Activated CD4-positive, alpha-beta memory T cell treated with anti-CD3 and anti-CD28 coated beads, Interleukin-2, amount 10 ng/mL, durations not matched to agents 7 days and 5 days (primary cell): ENCODE measurements at regions not wholly inside any gene's neighbourhood (a gene's known extent, or its start where the extent isn't known, plus 50 kb on each side); places are given as distances from the start of the nearest gene placed in this dataset.

ENCODE experiments used
- CTCF ChIA-PET: fragments of 350-600 bp; sonication (Branson Sonifier 250); formaldehyde crosslinking; loops from one replicate; lab custom pipeline; 2021; ENCODE audit warnings: antibody characterized with exemption, inconsistent platforms; lab: Charles Lee
- POLR2A ChIA-PET: fragments of 350-600 bp; sonication (Branson Sonifier 250); formaldehyde crosslinking; loops from one replicate; lab custom pipeline; 2021; ENCODE audit warnings: antibody characterized with exemption; lab: Charles Lee
- DNase-seq: peaks from one replicate; pipeline ENCODE4 v3.0.0-alpha.2; 2020
- H3K27ac Mint-ChIP-seq: one replicate; pipeline ENCODE4 v1.8.0; 2021; ENCODE audit warnings: mild to moderate bottlenecking, mixed read lengths
- H3K27me3 Mint-ChIP-seq: one replicate; pipeline ENCODE4 v1.8.0; 2021; ENCODE audit warnings: mixed read lengths
- H3K36me3 Mint-ChIP-seq: one replicate; pipeline ENCODE4 v1.8.0; 2021; ENCODE audit warnings: low read depth, mixed read lengths
- H3K4me1 Mint-ChIP-seq: one replicate; pipeline ENCODE4 v1.8.0; 2021; ENCODE audit warnings: mixed read lengths
- H3K4me3 Mint-ChIP-seq: one replicate; pipeline ENCODE4 v1.8.0; 2021; ENCODE audit warnings: mild to moderate bottlenecking, mixed read lengths
- H3K9me3 Mint-ChIP-seq: one replicate; pipeline ENCODE4 v1.8.0; 2021; ENCODE audit warnings: mixed read lengths

GRCh38 chr7:35384761-35385700 is 131.1 kb upstream of the TBX20 start:
- DNase-seq, result no peak
- CTCF ChIA-PET, result no interaction called here
- Mint-ChIP-seq H3K27me3 (peaks cover 7% of the 10 kb centered on the region), H3K27ac (no peak overlapping the region), H3K4me1 (no peaks in the 10 kb centered on the region), H3K4me3 (no peak overlapping the region), H3K9me3 (no peaks in the 10 kb centered on the region), H3K36me3 (no peaks in the 10 kb centered on the region)
- POLR2A ChIA-PET, result no interaction called here

- Mint-ChIP-seq H3K4me3 (no peak overlapping the region), H3K27me3 (peaks cover 9% of the 10 kb centered on the region), H3K9me3 (no peaks in the 10 kb centered on the region), H3K27ac (no peak overlapping the region), H3K4me1 (no peaks in the 10 kb centered on the region), H3K36me3 (no peaks in the 10 kb centered on the region)
- no peak for DNase-seq
- ChIA-PET CTCF (no interaction called here), POLR2A (no interaction called here)
Observed at GRCh38 chr7:35380739-35381224, 126.9 kb upstream of the TBX20 start.

- peaks cover 2% of the 10 kb centered on the region for H3K9me3 Mint-ChIP-seq
- peaks cover 6% of the 10 kb centered on the region for H3K27me3 Mint-ChIP-seq
- no peak overlapping the region for H3K4me3 Mint-ChIP-seq
- no peak for DNase-seq
- POLR2A ChIA-PET, result no interaction called here
- H3K27ac Mint-ChIP-seq, result no peak overlapping the region
- H3K4me1 Mint-ChIP-seq, result no peaks in the 10 kb centered on the region
- CTCF ChIA-PET, result no interaction called here
- no peaks in the 10 kb centered on the region for H3K36me3 Mint-ChIP-seq
Observed at GRCh38 chr7:35379481-35379880, 125.6 kb upstream of the TBX20 start.

- H3K36me3 Mint-ChIP-seq, result no peaks in the 10 kb centered on the region
- H3K27me3 Mint-ChIP-seq, result peaks cover 3% of the 10 kb centered on the region
- no peak overlapping the region for H3K4me3 Mint-ChIP-seq
- POLR2A ChIA-PET, result no interaction called here
- CTCF ChIA-PET, result no interaction called here
- DNase-seq, result no peak
- no peaks in the 10 kb centered on the region for H3K4me1 Mint-ChIP-seq
- peaks cover 4% of the 10 kb centered on the region for H3K9me3 Mint-ChIP-seq
- no peak overlapping the region for H3K27ac Mint-ChIP-seq
Observed at GRCh38 chr7:35375516-35375915, 121.6 kb upstream of the TBX20 start.

- CTCF ChIA-PET, result no interaction called here
- H3K27me3 Mint-ChIP-seq, result peaks cover 3% of the 10 kb centered on the region
- POLR2A ChIA-PET, result no interaction called here
- no peak for DNase-seq
- peaks cover 4% of the 10 kb centered on the region for H3K9me3 Mint-ChIP-seq
- H3K4me3 Mint-ChIP-seq, result no peak overlapping the region
- H3K36me3 Mint-ChIP-seq, result no peaks in the 10 kb centered on the region
- no peak overlapping the region for H3K27ac Mint-ChIP-seq
- no peaks in the 10 kb centered on the region for H3K4me1 Mint-ChIP-seq
Observed at GRCh38 chr7:35374858-35375257, 121.0 kb upstream of the TBX20 start.

GRCh38 chr7:35371221-35371620 is 117.3 kb upstream of the TBX20 start:
- DNase-seq, result no peak
- no peak overlapping the region for H3K4me3 Mint-ChIP-seq
- no peaks in the 10 kb centered on the region for H3K36me3 Mint-ChIP-seq
- POLR2A ChIA-PET, result no interaction called here
- H3K27ac Mint-ChIP-seq, result no peak overlapping the region
- CTCF ChIA-PET, result no interaction called here
- H3K9me3 Mint-ChIP-seq, result peaks cover 4% of the 10 kb centered on the region
- no peaks in the 10 kb centered on the region for H3K27me3 Mint-ChIP-seq
- no peaks in the 10 kb centered on the region for H3K4me1 Mint-ChIP-seq

- DNase-seq, result no peak
- CTCF ChIA-PET, result no interaction called here
- Mint-ChIP-seq H3K36me3 (no peaks in the 10 kb centered on the region), H3K27ac (no peak overlapping the region), H3K4me3 (no peak overlapping the region), H3K9me3 (peaks cover 4% of the 10 kb centered on the region), H3K4me1 (no peaks in the 10 kb centered on the region), H3K27me3 (no peaks in the 10 kb centered on the region)
- POLR2A ChIA-PET, result no interaction called here
Observed at GRCh38 chr7:35370687-35371086, 116.8 kb upstream of the TBX20 start.

GRCh38 chr7:35366167-35367155 is 112.6 kb upstream of the TBX20 start:
- no peak overlapping the region for H3K4me3 Mint-ChIP-seq
- no peak overlapping the region for H3K27ac Mint-ChIP-seq
- no peaks in the 10 kb centered on the region for H3K27me3 Mint-ChIP-seq
- H3K36me3 Mint-ChIP-seq, result no peaks in the 10 kb centered on the region
- H3K4me1 Mint-ChIP-seq, result no peaks in the 10 kb centered on the region
- ChIA-PET CTCF (no interaction called here), POLR2A (no interaction called here)
- DNase-seq, result no peak
- no peaks in the 10 kb centered on the region for H3K9me3 Mint-ChIP-seq

GRCh38 chr7:35365523-35365922 is 111.6 kb upstream of the TBX20 start:
- DNase-seq, result no peak
- CTCF ChIA-PET, result no interaction called here
- no peaks in the 10 kb centered on the region for H3K27me3 Mint-ChIP-seq
- H3K9me3 Mint-ChIP-seq, result no peaks in the 10 kb centered on the region
- no peaks in the 10 kb centered on the region for H3K36me3 Mint-ChIP-seq
- H3K27ac Mint-ChIP-seq, result no peak overlapping the region
- no peak overlapping the region for H3K4me3 Mint-ChIP-seq
- POLR2A ChIA-PET, result no interaction called here
- H3K4me1 Mint-ChIP-seq, result no peaks in the 10 kb centered on the region

GRCh38 chr7:35362341-35362740 is 108.4 kb upstream of the TBX20 start:
- no peaks in the 10 kb centered on the region for H3K36me3 Mint-ChIP-seq
- no peak for DNase-seq
- no peaks in the 10 kb centered on the region for H3K4me1 Mint-ChIP-seq
- ChIA-PET POLR2A (no interaction called here), CTCF (no interaction called here)
- H3K9me3 Mint-ChIP-seq, result no peaks in the 10 kb centered on the region
- peaks cover 1% of the 10 kb centered on the region for H3K27me3 Mint-ChIP-seq
- H3K27ac Mint-ChIP-seq, result no peak overlapping the region
- H3K4me3 Mint-ChIP-seq, result no peak overlapping the region

- Mint-ChIP-seq H3K27ac (no peak overlapping the region), H3K4me3 (no peak overlapping the region), H3K27me3 (peaks cover 6% of the 10 kb centered on the region), H3K9me3 (no peaks in the 10 kb centered on the region), H3K4me1 (no peaks in the 10 kb centered on the region), H3K36me3 (no peaks in the 10 kb centered on the region)
- ChIA-PET CTCF (no interaction called here), POLR2A (no interaction called here)
- no peak for DNase-seq
Observed at GRCh38 chr7:35359423-35359822, 105.5 kb upstream of the TBX20 start.

- Mint-ChIP-seq H3K27me3 (peaks cover 6% of the 10 kb centered on the region), H3K27ac (no peak overlapping the region), H3K36me3 (no peaks in the 10 kb centered on the region), H3K4me3 (no peak overlapping the region), H3K9me3 (no peaks in the 10 kb centered on the region), H3K4me1 (no peaks in the 10 kb centered on the region)
- ChIA-PET POLR2A (no interaction called here), CTCF (no interaction called here)
- no peak for DNase-seq
Observed at GRCh38 chr7:35356495-35356894, 102.6 kb upstream of the TBX20 start.

- Mint-ChIP-seq H3K4me1 (no peaks in the 10 kb centered on the region), H3K4me3 (no peak overlapping the region), H3K27me3 (peaks cover 6% of the 10 kb centered on the region), H3K27ac (no peak overlapping the region), H3K9me3 (no peaks in the 10 kb centered on the region), H3K36me3 (no peaks in the 10 kb centered on the region)
- ChIA-PET CTCF (no interaction called here), POLR2A (no interaction called here)
- no peak for DNase-seq
Observed at GRCh38 chr7:35355911-35356310, 102.0 kb upstream of the TBX20 start.
